ENCODE measurements at regions not wholly inside any gene's neighbourhood (a gene's known extent, or its start where the extent isn't known, plus 50 kb on each side); places are given as distances from the start of the nearest gene placed in this dataset.
"Not testable (repeated sequence)": the region's sequence is repeated elsewhere in the genome, so short reads cannot be mapped to it uniquely, and the experiment has no call there.

- Mint-ChIP-seq H3K4me1 (peaks cover 2% of the 10 kb centered on the region), H3K36me3 (ENCODE audit: low read depth) (no peaks in the 10 kb centered on the region), H3K9me3 (no peaks in the 10 kb centered on the region), H3K4me3 (no peak overlapping the region), H3K27me3 (peaks cover 22% of the 10 kb centered on the region), H3K27ac (no peak overlapping the region)
- no peak for TF ChIP-seq CTCF (IDR thresholded peaks at IDR 0.05)
- intact Hi-C loops (cut with micrococcal nuclease), result no loop called here
- ChIA-PET POLR2A (no interaction called here), CTCF (no interaction called here)
- DNase-seq (no peak), ATAC-seq (ENCODE audit: low read depth) (no peak)
Observed at GRCh38 chr20:30892541-30893345, 364.7 kb upstream of the DEFB115 start.

- H3K4me3 Mint-ChIP-seq; ATAC-seq (ENCODE audit: low read depth); CTCF ChIA-PET; H3K36me3 Mint-ChIP-seq (ENCODE audit: low read depth); DNase-seq; H3K9me3 Mint-ChIP-seq; H3K4me1 Mint-ChIP-seq; intact Hi-C loops (cut with micrococcal nuclease); H3K27ac Mint-ChIP-seq; POLR2A ChIA-PET: not testable (repeated sequence)
- peaks cover 23% of the 10 kb centered on the region for H3K27me3 Mint-ChIP-seq
Observed at GRCh38 chr20:30893346-30894314, 363.8 kb upstream of the DEFB115 start.

- H3K4me3 Mint-ChIP-seq; intact Hi-C loops (cut with micrococcal nuclease); POLR2A ChIA-PET; H3K27ac Mint-ChIP-seq; H3K9me3 Mint-ChIP-seq; H3K36me3 Mint-ChIP-seq (ENCODE audit: low read depth); ATAC-seq (ENCODE audit: low read depth); H3K4me1 Mint-ChIP-seq; CTCF ChIA-PET; DNase-seq: not testable (repeated sequence)
- H3K27me3 Mint-ChIP-seq, result peaks cover 25% of the 10 kb centered on the region
Observed at GRCh38 chr20:30894707-30895353, 362.6 kb upstream of the DEFB115 start.

GRCh38 chr20:30895354-30895711 is 362.1 kb upstream of the DEFB115 start:
- ATAC-seq (ENCODE audit: low read depth); H3K4me1 Mint-ChIP-seq; intact Hi-C loops (cut with micrococcal nuclease): not testable (repeated sequence)

GRCh38 chr20:30899370-30900079 is 357.9 kb upstream of the DEFB115 start:
- H3K27me3 Mint-ChIP-seq; H3K9me3 Mint-ChIP-seq; ATAC-seq (ENCODE audit: low read depth); intact Hi-C loops (cut with micrococcal nuclease); H3K27ac Mint-ChIP-seq; H3K36me3 Mint-ChIP-seq (ENCODE audit: low read depth); CTCF ChIA-PET; DNase-seq; H3K4me1 Mint-ChIP-seq; POLR2A ChIA-PET; H3K4me3 Mint-ChIP-seq: not testable (repeated sequence)

More at GRCh38 chr20:30895354-30895711, 362.1 kb upstream of the DEFB115 start:
- POLR2A ChIA-PET; H3K36me3 Mint-ChIP-seq (ENCODE audit: low read depth); H3K27ac Mint-ChIP-seq; H3K9me3 Mint-ChIP-seq; H3K4me3 Mint-ChIP-seq; CTCF ChIA-PET; DNase-seq: not testable (repeated sequence)
- peaks cover 25% of the 10 kb centered on the region for H3K27me3 Mint-ChIP-seq

- DNase-seq; intact Hi-C loops (cut with micrococcal nuclease); POLR2A ChIA-PET; H3K4me3 Mint-ChIP-seq; H3K9me3 Mint-ChIP-seq; H3K36me3 Mint-ChIP-seq (ENCODE audit: low read depth); H3K4me1 Mint-ChIP-seq; CTCF ChIA-PET; ATAC-seq (ENCODE audit: low read depth); H3K27me3 Mint-ChIP-seq; H3K27ac Mint-ChIP-seq: not testable (repeated sequence)
Observed at GRCh38 chr20:30900080-30900719, 357.3 kb upstream of the DEFB115 start.

GRCh38 chr20:30905231-30905630 is 352.2 kb upstream of the DEFB115 start:
- H3K36me3 Mint-ChIP-seq (ENCODE audit: low read depth); H3K9me3 Mint-ChIP-seq; H3K4me1 Mint-ChIP-seq; H3K27ac Mint-ChIP-seq; H3K27me3 Mint-ChIP-seq; CTCF ChIA-PET; DNase-seq; H3K4me3 Mint-ChIP-seq; intact Hi-C loops (cut with micrococcal nuclease); POLR2A ChIA-PET; ATAC-seq (ENCODE audit: low read depth): not testable (repeated sequence)
